HCEC 1CT (cell line): ENCODE measurements at regions not wholly inside any gene's neighbourhood (a gene's known extent, or its start where the extent isn't known, plus 50 kb on each side); places are given as distances from the start of the nearest gene placed in this dataset.
A peak's percentile ranks its signal among the peaks of the same experiment; 100 is the strongest.
"Not testable (repeated sequence)": the region's sequence is repeated elsewhere in the genome, so short reads cannot be mapped to it uniquely, and the experiment has no call there.

Source experiments
- DNase-seq: peaks from one replicate; pipeline ENCODE4 v3.0.0-alpha.2; 2017

DNA sequence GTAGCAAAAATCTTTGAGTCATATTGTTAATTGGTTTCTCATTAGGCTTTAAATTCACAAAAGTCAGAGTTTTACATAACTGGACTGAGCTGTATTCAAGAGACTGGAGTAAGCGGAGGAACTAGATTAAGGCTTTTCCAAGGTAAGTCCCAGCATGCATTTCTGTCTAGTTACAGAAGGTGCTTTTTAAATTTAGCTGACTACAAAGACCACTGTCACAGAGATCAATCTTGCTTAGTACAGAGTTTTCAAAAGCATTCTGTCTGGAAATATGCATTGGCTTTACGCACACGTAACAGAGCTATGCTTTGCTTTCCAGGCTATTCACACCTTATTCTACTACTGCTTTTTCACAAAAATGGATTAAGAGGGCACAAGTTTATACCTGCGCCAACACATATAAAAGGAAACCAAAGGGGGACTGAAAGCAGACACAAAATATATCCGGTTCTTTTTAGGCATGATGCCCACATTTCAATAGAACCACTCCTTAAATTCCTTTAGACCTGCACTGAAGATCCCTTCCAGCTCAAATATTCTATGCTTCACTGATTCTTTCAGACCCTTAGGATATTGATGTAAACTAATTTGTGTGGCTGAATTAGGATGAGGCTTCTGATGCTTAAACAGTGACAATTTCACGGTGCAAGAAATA lies 560.7 kb upstream of the CRIM1 start:
- no peak for DNase-seq

GRCh38 chr2:35790292-35790691 lies 565.3 kb upstream of the CRIM1 start:
- no peak for DNase-seq

GRCh38 chr2:35788543-35788942 lies 567.0 kb upstream of the CRIM1 start:
- DNase-seq: no peak

DNA sequence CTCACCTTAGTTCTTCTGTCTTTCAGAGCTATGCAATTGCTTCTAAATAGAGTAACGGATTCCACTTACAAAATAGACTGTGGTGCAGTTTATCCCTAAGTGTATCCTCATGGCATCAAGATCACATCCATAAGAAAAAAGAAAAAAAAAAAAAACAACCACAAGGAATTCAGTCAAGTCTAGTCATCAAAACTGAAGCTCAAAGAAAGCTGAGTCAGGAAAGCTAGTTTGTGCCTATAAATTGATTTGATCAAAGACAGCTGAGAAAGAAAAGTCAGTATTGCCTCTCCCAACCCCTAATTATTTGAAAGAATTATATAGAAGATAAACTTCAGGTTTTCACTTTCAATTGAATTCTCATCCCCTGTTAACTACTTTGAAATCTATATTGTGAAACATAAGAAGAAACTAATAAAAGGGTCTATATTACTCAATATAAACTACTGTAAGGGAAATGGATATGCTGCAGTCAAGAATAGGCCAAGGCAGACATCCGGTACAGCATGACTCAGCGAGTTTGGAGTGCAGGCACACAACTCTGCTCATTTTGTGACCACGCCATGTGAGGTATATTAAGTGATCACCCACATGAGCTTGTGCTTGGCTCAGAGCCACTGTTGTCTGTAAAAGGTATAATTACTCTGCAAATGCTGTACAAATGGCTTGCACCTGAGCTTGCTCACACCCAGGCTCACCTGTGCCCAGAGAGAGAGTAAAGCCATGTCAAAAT lies 568.1 kb upstream of the CRIM1 start:
- no peak for DNase-seq

- no peak for DNase-seq
These were observed 570.0 kb upstream of the CRIM1 start for GRCh38 chr2:35785564-35785963.

GRCh38 chr2:35784777-35785176 lies 570.8 kb upstream of the CRIM1 start:
- no peak for DNase-seq

DNA sequence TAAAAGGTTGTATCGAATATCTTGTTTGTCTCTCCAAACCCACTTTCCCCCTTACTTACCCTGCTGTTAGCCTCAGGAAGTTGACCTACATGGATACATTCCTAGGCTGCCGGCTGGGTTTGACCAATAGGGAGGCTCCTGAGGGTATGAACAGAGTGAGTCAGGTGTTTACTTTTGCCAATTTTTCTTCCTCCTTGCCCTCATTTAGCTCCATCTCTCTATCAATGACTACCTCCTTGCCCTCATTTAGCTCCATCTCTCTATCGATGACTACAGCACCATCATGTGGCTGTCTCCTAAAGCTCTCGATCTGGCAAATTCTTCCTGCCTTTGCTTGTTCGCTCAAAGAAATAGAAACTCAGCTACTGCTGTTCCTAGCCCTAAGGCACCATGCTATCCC lies 571.9 kb upstream of the CRIM1 start:
- DNase-seq: peak; percentile 1

DNA sequence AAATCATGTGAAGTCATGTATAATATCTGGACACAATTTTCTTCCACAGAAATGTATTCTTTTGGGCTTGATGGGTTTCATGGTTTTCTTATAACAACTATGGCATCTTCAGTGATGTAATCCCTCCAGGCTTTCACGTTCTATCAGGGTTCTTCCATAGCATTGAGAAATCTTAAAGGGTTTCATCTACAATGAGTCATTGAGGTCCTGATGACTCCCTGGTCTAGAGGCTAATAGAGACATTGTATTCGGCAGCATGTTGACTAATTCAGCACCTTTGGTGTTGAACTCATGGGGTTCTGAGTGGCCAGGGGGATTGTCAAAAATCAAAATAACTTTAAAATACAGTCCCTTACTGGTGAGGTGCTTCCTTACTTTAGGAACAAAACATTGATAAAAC lies 614.0 kb upstream of the CRIM1 start:
- DNase-seq: peak; percentile 51

DNA sequence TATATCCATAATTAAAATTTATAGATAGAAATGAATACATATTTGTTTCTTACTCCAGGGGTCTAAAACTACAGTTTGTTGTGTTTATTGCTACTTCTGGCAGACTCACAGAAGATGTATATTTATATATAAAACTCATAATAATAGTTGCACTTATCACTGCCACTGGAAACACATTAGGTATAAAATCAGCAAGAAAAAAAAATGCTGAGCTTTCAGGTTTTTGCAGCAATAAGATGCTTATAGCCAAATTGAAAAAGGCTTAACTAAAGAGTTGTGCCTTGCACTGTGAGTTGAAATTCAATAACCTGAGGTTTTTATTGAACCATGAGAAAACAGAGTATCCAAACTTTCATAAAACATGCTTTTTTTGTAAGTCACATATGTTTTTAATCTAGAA lies 623.9 kb upstream of the CRIM1 start:
- DNase-seq: no peak

DNA sequence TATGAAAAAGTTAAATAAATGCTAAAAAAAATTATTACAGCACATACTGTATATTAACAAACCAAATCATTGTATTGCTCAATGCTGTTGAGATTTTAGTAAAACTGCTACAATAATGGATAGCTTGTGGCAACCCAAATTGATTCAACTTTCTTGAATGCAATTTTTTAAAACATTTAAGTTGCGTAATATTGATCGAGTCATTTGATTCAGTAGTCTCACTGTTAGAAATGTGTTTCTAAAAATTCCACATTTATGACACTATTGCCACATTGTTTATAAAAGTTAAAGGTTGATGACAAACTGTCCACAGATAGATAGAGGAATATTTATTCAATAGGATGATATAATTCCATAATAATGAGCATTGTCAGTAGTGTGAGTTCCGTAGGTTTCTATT lies 640.7 kb upstream of the CRIM1 start:
- peak; percentile 87 for DNase-seq

DNA sequence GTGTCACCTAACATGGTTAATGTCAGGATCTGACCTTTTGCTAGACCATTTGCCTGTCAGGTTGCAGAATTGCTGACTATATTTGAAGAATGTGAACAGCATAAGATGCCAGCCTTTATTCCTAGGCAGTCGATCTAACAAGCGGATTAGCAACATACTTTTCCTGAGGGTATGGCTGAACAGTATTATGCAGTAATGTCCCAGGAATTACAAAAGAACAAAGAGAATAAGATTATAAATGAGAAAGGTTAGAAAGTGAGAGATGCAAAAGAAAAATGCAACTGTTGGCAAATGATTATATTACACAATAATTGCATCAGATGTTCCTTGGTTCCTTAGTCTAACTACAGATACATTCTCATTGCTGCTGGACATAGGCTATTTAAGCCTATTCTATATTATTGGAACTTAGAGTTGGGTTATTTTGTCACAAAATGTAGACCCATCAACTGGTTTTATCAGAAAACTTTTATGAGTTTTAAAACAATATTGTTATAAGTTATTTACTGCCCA lies 647.1 kb upstream of the CRIM1 start:
- DNase-seq: no peak

GRCh38 chr2:35688309-35688708 lies 667.3 kb upstream of the CRIM1 start:
- no peak for DNase-seq

DNA sequence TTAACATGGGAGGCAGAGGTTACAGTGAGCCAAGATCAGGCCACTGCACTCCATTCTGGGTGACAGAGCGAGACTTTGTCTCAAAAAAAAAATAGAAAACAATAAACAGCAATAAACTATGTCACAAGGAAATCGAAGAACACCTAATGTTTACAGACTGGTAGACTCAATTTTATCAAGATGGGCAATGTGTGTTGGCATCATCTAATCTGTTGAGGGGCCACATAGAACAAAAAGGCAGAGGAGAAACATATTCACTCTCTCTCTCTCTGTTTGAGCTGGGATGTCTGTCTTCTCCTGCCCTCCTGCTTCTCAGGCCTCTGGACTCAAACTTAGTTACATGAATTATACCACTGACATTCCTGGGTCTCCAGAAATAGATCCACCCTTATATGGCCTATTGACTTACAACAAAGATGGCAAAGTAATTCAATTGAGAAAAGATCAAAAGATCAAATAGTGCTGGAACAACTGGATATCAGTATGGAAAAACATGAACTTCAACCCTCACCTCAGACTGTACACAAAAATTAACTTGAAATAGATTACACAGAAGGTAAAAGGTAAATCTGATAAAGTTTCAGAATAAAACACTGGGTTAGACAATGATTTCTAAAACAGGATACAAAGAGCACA lies 703.8 kb upstream of the CRIM1 start:
- DNase-seq: no peak

- DNase-seq: no peak
These were observed 740.9 kb upstream of the CRIM1 start for GRCh38 chr2:35614640-35615039.

- DNase-seq: no peak
These were observed 749.2 kb upstream of the CRIM1 start for GRCh38 chr2:35606394-35606793.

DNA sequence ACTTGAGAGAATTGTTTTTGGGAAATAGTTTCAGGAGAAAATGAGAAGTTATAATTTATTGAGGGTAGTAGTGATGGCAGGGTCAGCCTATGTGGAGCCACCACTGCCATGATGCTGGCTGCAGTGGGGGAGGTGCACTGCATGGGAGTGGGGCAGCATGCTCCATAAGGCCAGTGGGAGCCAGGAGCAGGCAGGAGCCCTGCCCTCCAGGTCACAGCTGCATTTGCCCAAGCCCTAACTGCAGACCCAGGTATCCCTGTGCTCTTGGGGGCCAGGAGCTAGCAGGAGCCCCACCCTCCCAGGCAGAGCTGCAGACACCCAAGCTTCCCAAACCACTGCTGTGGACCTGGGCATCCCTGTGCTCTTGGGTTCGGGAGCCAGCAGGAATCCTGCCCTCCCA lies 757.3 kb upstream of the CRIM1 start:
- no peak for DNase-seq

- peak; percentile 23 for DNase-seq
These were observed 763.7 kb upstream of the CRIM1 start for GRCh38 chr2:35591886-35592285.

- DNase-seq: no peak
These were observed 769.6 kb upstream of the CRIM1 start for GRCh38 chr2:35585972-35586371.

DNA sequence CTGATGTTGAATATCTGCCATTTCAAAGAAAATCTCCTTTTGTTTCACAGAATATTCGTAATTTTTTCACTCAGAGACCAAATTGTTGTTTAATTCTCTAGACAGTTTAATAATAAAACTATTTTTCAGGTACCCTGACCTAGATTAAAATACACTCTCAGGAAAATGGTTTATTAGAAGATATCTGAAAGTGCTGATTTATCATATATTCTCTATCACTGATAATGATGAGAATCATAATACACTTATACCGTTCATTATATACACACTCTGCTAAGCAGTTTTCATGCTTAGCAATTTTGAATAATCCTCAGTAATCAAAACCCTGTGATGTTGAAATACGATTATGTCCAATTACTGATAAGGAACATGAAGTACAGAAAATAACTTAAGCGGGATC lies 772.9 kb upstream of the CRIM1 start:
- DNase-seq: no peak

DNA sequence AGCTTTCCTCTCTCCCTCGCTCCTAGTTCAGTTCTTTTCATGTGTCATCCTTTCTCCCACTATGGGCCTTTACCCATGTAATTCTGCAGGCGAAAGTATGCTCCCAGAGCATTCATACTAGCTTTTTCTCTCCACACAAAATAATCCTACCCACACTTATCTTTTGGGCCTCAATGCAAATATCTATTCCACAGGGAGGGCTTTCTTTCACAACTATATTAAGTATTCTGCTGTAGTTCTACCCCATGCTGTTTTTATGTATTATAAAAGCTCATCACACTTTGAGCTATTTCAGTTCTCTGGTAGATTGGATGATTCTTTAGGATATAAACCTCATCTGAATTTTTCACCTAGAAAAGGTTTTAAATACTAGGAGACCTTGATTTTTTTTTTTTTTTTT lies 774.6 kb upstream of the CRIM1 start:
- no peak for DNase-seq

DNA sequence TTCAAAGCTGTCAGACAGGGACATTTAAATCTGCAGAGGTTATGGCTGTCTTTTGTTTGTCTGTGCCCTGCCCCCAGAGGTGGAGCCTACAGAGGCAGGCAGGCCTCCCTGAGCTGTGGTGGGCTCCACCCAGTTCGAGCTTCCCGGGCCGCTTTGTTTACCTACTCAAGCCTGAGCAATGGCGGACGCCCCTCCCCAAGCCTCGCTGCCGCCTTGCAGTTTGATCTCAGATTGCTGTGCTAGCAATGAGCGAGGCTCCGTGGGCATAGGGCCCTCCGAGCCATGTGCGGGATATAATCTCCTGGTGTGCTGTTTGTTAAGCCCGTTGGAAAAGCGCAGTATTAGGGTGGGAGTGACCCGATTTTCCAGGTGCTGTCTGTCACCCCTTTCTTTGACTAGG lies 787.0 kb upstream of the CRIM1 start:
- DNase-seq: not testable (repeated sequence)

GRCh38 chr2:35562488-35562887 lies 793.1 kb upstream of the CRIM1 start:
- DNase-seq: no peak

- peak; percentile 90 for DNase-seq
These were observed 807.4 kb upstream of the CRIM1 start for GRCh38 chr2:35548171-35548570.

- DNase-seq: no peak
These were observed 810.3 kb upstream of the CRIM1 start for GRCh38 chr2:35545301-35545700.
